Right renal pelvis (tissue), 4 donors: ENCODE measurements at regions not wholly inside any gene's neighbourhood (a gene's known extent, or its start where the extent isn't known, plus 50 kb on each side); places are given as distances from the start of the nearest gene placed in this dataset.

Experiments
- DNase-seq, 4 donors: peaks; one replicate each; pipeline ENCODE4 v3.0.0-alpha.2; 2013; ENCODE audit warnings: low read depth in 4 of 4, low spot score in 3 of 4, missing footprints in 1 of 4

- DNase-seq, result peak in 1 of 4 donors; percentile 26
These were observed 57.3 kb upstream of the ZEB1 start for GRCh38 chr10:31261511-31262311.

GRCh38 chr10:31262672-31263071 lies 56.3 kb upstream of the ZEB1 start:
- DNase-seq, result no peak

GRCh38 chr10:31263903-31264302 lies 55.1 kb upstream of the ZEB1 start:
- DNase-seq, result no peak

- DNase-seq, result no peak
These were observed 50.3 kb upstream of the ZEB1 start for GRCh38 chr10:31268444-31269303.
